Eye (tissue), 1 donor: ENCODE measurements at regions not wholly inside any gene's neighbourhood (a gene's known extent, or its start where the extent isn't known, plus 50 kb on each side); places are given as distances from the start of the nearest gene placed in this dataset.

Source experiments
- DNase-seq: peaks from one replicate; pipeline ENCODE4 v3.0.0-alpha.2; 2015

DNA sequence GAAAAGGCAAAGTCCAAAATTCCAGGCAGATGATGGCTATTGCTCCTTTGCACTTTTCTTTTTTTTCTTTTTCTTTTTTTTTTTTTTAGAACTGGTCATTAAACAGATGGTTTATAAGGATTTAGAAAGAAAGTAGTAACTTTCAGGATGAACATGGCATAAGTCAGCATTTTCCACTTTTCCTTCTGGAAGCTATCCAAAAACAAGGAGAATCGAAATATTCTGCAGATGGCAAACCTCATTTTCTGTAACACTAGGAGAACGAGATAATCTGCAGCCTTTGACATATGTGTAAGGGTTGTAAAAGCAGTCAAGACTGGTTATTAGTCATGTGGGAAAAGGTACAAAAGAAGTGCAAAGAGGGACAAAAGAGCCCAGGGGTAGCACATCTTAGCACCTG lies 69.1 kb upstream of the PUM3 start:
- DNase-seq, result no peak

DNA sequence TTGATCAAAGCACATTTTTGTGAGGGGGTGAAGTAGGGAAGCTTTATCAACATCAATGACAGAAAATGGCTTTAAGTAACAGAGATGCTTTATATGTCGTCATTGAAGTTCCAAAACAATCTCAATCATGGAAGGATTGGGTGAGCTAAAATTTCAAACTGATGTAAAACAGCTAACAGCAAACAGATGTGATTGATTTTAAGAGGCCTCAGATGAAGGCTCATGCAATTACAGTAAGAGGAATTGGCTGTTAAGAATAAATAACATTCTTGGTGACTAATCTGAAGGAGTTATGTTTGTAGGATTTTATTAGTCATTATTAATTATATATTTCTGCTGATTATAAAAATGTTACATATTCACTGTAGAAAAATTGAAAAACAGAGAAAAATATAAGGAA lies 63.5 kb upstream of the PUM3 start:
- no peak for DNase-seq

DNA sequence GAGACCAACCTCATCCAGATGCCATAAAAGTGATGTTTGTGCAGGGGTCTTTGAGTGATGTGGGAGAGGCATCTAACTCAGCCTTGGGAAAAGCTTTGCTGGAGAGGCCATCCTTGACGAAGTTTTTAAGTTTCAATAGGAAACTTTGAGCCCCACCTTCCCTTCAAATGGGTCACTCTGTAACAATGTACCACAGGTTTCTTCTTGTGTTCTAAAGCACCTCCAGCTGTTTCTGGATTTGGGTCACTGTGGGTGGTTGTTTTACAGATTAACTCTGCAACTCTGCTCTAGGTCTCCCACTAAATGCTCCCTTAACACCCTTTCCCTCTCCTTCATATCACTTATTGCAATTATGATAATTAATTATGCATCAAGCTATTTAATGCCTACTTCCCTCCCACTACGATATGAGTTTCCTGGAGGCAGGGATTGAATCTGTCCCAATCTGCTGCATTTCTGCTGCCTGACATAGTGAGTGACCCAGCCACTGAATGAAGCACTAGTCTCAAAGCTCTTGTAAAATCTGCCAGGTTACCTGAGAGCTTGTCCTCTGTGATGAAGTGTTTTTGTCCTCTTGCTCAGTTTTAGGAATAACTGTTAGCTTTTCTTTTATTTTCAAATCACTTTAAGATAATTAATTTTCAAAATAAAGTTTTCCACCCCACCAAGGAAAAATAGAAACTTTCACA lies 60.5 kb upstream of the PUM3 start:
- no peak for DNase-seq
